Adrenal gland (tissue), 5 donors: ENCODE measurements at regions not wholly inside any gene's neighbourhood (a gene's known extent, or its start where the extent isn't known, plus 50 kb on each side); places are given as distances from the start of the nearest gene placed in this dataset.

Experiments
- CTCF ChIP-seq, 6 experiments: fragments of 450-650 bp in 4 of 6; fragments of 200-600 bp in 2 of 6; sonication (generic) in 1 of 6; IDR thresholded peaks; 1 replicate in 5 of 6; 2 replicates in 1 of 6; pipeline versions ENCODE4 v1.5.1 to v1.8.0; 2016 to 2021; ENCODE audit warnings: antibody characterized with exemption in 6 of 6, mild to moderate bottlenecking in 2 of 6, moderate library complexity in 1 of 6
- POLR2A ChIP-seq, 2 donors: fragments of 450-650 bp; IDR thresholded peaks; one replicate each; pipeline ENCODE4 v1.6.1; 2017; ENCODE audit warnings: antibody characterized with exemption in 2 of 2, mild to moderate bottlenecking in 2 of 2, moderate library complexity in 1 of 2
- donor health status: DM: no; HTN: no; CAD: no.

- TF ChIP-seq CTCF (IDR thresholded peaks at IDR 0.05) (no peak), POLR2A (IDR thresholded peaks at IDR 0.05) (no peak)
Measured at GRCh38 chr1:30305519-30305918, 417.9 kb downstream of the MATN1 start.
